SK-N-SH (cell line): ENCODE measurements at regions not wholly inside any gene's neighbourhood (a gene's known extent, or its start where the extent isn't known, plus 50 kb on each side); places are given as distances from the start of the nearest gene placed in this dataset.

Experiments used
- CTCF ChIP-seq: fragments of 200-600 bp; sonication (generic); IDR thresholded peaks from 2 replicates; pipeline ENCODE4 v1.6.1; 2017; ENCODE audit warnings: antibody characterized with exemption, mild to moderate bottlenecking, moderate library complexity
- ELF1 ChIP-seq: IDR thresholded peaks from 2 replicates; pipeline ENCODE4 v1.4.0; 2012
- EZH2phosphoT487 ChIP-seq: fragments of 200-600 bp; sonication (generic); IDR thresholded peaks from 2 replicates; pipeline ENCODE4 v1.6.1; 2017; ENCODE audit warnings: low read depth, mixed run types, mild to moderate bottlenecking, antibody characterized with exemption, moderate library complexity, borderline replicate concordance
- TCF12 ChIP-seq: IDR thresholded peaks from 2 replicates; pipeline ENCODE4 v1.4.0; 2012

GRCh38 chr20:53837126-53837826 lies 233.1 kb downstream of the BCAS1 start:
- TF ChIP-seq CTCF (no peak), TCF12 (no peak), ELF1 (no peak), EZH2phosphoT487 (no peak)
